Nephron (organoid): ENCODE measurements at regions not wholly inside any gene's neighbourhood (a gene's known extent, or its start where the extent isn't known, plus 50 kb on each side); places are given as distances from the start of the nearest gene placed in this dataset.

ENCODE experiments used
- H3K27ac Mint-ChIP-seq, 3 experiments: 2 replicates each; pipeline ENCODE4 v1.8.0; 2020; ENCODE audit warnings: mixed read lengths in 3 of 3, mild to moderate bottlenecking in 2 of 3, moderate library complexity in 1 of 3
- H3K27me3 Mint-ChIP-seq: 2 replicates; pipeline ENCODE4 v1.8.0; 2021; ENCODE audit warnings: low read depth, mild to moderate bottlenecking, moderate library complexity, mixed read lengths
- H3K36me3 Mint-ChIP-seq: 2 replicates; pipeline ENCODE4 v1.8.0; 2020; ENCODE audit warnings: low read depth, mixed read lengths
- H3K4me1 Mint-ChIP-seq: 2 replicates; pipeline ENCODE4 v1.8.0; 2020; ENCODE audit warnings: mixed read lengths
- H3K4me3 Mint-ChIP-seq, 3 experiments: 2 replicates each; pipeline ENCODE4 v1.8.0; 2020; ENCODE audit warnings: mild to moderate bottlenecking in 3 of 3, mixed read lengths in 3 of 3, moderate library complexity in 2 of 3
- H3K9me3 Mint-ChIP-seq: 2 replicates; pipeline ENCODE4 v1.8.0; 2020; ENCODE audit warnings: mixed read lengths
- TF ChIP-seq, protein P1 (sequence below), 3 experiments: fragments of 200-600 bp; sonication (generic); IDR thresholded peaks; one replicate each; pipeline ENCODE4 v1.5.0; 2021; ENCODE audit warnings: antibody characterized with exemption in 3 of 3; ENCODE audit not compliant: unreplicated experiment in 3 of 3

- TF ChIP-seq, protein P1, sequence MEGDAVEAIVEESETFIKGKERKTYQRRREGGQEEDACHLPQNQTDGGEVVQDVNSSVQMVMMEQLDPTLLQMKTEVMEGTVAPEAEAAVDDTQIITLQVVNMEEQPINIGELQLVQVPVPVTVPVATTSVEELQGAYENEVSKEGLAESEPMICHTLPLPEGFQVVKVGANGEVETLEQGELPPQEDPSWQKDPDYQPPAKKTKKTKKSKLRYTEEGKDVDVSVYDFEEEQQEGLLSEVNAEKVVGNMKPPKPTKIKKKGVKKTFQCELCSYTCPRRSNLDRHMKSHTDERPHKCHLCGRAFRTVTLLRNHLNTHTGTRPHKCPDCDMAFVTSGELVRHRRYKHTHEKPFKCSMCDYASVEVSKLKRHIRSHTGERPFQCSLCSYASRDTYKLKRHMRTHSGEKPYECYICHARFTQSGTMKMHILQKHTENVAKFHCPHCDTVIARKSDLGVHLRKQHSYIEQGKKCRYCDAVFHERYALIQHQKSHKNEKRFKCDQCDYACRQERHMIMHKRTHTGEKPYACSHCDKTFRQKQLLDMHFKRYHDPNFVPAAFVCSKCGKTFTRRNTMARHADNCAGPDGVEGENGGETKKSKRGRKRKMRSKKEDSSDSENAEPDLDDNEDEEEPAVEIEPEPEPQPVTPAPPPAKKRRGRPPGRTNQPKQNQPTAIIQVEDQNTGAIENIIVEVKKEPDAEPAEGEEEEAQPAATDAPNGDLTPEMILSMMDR (IDR thresholded peaks at IDR 0.05; ENCODE audit: unreplicated experiment in 3 of 3): no peak
- no peaks in the 10 kb centered on the region for H3K27me3 Mint-ChIP-seq
- H3K27ac Mint-ChIP-seq: peak overlapping the region in 1 of 3 experiments; percentile 26
- H3K4me1 Mint-ChIP-seq: no peaks in the 10 kb centered on the region
- no peaks in the 10 kb centered on the region for H3K36me3 Mint-ChIP-seq
- peaks cover 7% of the 10 kb centered on the region for H3K9me3 Mint-ChIP-seq
- no peak overlapping the region for H3K4me3 Mint-ChIP-seq
Measured at GRCh38 chr3:152120601-152121269, 148.0 kb upstream of the MBNL1 start.

- peak overlapping the region in 2 of 3 experiments; percentile 26 to 31 for H3K27ac Mint-ChIP-seq
- H3K36me3 Mint-ChIP-seq: no peaks in the 10 kb centered on the region
- no peak overlapping the region for H3K4me3 Mint-ChIP-seq
- no peaks in the 10 kb centered on the region for H3K4me1 Mint-ChIP-seq
- peaks cover 6% of the 10 kb centered on the region for H3K9me3 Mint-ChIP-seq
- TF ChIP-seq, protein P1 (IDR thresholded peaks at IDR 0.05; ENCODE audit: unreplicated experiment in 3 of 3): no peak
- no peaks in the 10 kb centered on the region for H3K27me3 Mint-ChIP-seq
Measured at GRCh38 chr3:152121270-152121636, 147.5 kb upstream of the MBNL1 start.

DNA sequence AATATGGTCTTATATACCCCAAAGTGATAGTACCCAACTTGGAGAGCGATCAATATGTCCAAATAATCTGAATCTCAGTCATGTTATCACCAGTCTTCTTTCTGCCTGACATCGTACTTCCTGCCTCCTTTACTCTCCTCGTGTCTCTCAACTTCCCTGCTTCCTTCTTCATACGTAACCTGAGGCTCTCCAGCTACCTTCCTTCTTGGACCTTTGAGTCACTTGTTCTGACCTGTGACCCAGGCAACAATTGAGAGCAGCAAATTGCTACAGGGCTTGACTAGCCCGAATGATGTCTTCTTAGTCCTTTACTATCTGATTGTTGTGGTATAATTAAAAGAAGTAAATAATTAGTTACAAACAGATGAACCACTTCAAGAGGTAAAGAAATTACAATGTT, 145.9 kb upstream of the MBNL1 start:
- TF ChIP-seq, protein P1 (IDR thresholded peaks at IDR 0.05; ENCODE audit: unreplicated experiment in 3 of 3): no peak
- Mint-ChIP-seq H3K27ac (no peak overlapping the region), H3K27me3 (no peaks in the 10 kb centered on the region), H3K4me1 (no peaks in the 10 kb centered on the region), H3K9me3 (no peaks in the 10 kb centered on the region), H3K4me3 (no peak overlapping the region), H3K36me3 (no peaks in the 10 kb centered on the region)

DNA sequence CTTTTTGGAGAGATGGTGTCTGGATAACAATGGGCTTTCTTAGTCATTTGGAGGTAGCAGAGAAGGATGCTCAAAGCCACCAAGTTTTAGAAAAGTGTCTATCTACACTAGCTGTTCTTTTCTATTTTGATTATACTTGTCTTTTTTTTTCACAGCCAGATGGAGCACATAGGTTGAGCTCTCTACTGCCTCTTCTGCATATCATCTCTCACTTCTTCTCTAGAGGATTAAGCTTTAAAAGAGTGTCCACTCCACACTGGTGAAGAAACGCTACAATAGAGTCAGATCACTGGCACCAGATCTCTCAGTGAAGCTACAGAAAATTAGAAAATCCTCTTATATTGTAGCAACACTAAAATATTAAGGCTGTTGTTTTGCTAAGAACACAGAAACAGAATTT, 145.3 kb upstream of the MBNL1 start:
- no peak overlapping the region for H3K27ac Mint-ChIP-seq
- no peak overlapping the region for H3K4me3 Mint-ChIP-seq
- TF ChIP-seq, protein P1 (IDR thresholded peaks at IDR 0.05; ENCODE audit: unreplicated experiment in 3 of 3): no peak
- H3K27me3 Mint-ChIP-seq: no peaks in the 10 kb centered on the region
- H3K4me1 Mint-ChIP-seq: no peaks in the 10 kb centered on the region
- H3K9me3 Mint-ChIP-seq: no peaks in the 10 kb centered on the region
- no peaks in the 10 kb centered on the region for H3K36me3 Mint-ChIP-seq

GRCh38 chr3:152126260-152126659, 142.5 kb upstream of the MBNL1 start:
- no peaks in the 10 kb centered on the region for H3K27me3 Mint-ChIP-seq
- no peaks in the 10 kb centered on the region for H3K36me3 Mint-ChIP-seq
- H3K27ac Mint-ChIP-seq: no peak overlapping the region
- H3K9me3 Mint-ChIP-seq: no peaks in the 10 kb centered on the region
- TF ChIP-seq, protein P1 (IDR thresholded peaks at IDR 0.05; ENCODE audit: unreplicated experiment in 3 of 3): no peak
- no peak overlapping the region for H3K4me3 Mint-ChIP-seq
- H3K4me1 Mint-ChIP-seq: no peaks in the 10 kb centered on the region

- TF ChIP-seq, protein P1 (IDR thresholded peaks at IDR 0.05; ENCODE audit: unreplicated experiment in 3 of 3): no peak
- H3K27me3 Mint-ChIP-seq: no peaks in the 10 kb centered on the region
- no peaks in the 10 kb centered on the region for H3K4me1 Mint-ChIP-seq
- H3K27ac Mint-ChIP-seq: no peak overlapping the region
- no peaks in the 10 kb centered on the region for H3K9me3 Mint-ChIP-seq
- no peak overlapping the region for H3K4me3 Mint-ChIP-seq
- no peaks in the 10 kb centered on the region for H3K36me3 Mint-ChIP-seq
Measured at GRCh38 chr3:152127058-152127457, 141.7 kb upstream of the MBNL1 start.
